Occipital lobe (tissue), 1 donor: ENCODE measurements at regions not wholly inside any gene's neighbourhood (a gene's known extent, or its start where the extent isn't known, plus 50 kb on each side); places are given as distances from the start of the nearest gene placed in this dataset.

Source experiments
- DNase-seq: peaks from one replicate; lab custom pipeline; 2025; lab: John Stamatoyannopoulos, UW

DNA sequence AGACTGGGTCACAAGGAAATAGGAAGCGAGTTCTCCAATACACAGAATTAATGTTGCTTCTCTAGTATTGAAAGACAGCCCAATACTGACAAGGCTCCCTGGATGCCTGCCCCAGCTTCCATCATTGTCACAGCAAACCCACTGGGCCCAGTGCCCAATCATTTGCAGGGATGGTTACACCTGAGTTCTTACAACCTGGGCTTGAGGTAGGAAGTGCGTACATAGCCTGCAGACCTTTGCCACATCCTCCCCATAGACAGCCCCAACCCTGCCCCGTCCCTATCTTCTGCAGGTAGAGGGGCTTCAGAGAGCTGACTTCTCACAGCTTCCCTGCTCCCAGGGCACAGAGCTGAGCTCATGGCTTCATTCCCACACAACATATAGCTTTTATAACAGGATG, 108.1 kb upstream of the UBL3 start:
- DNase-seq, result no peak

DNA sequence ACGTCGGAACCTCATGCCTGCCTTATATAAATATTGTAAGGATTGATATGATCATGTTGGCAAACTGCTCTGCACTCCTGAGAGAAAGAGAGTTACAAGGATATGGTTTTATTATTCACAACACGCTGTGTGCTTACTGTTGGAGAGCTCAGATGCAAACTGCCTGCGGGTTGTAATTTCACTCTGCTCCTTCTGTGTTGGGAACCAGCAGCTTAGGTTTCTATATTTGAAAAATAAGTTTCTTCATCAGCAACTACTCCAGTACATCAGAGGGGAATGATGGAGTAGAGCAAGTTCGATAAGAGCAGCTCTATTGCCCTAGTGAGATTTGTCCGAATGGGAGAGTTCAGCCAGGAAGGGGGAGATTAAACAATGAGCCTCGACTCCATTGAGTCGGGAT, 106.9 kb upstream of the UBL3 start:
- no peak for DNase-seq

DNA sequence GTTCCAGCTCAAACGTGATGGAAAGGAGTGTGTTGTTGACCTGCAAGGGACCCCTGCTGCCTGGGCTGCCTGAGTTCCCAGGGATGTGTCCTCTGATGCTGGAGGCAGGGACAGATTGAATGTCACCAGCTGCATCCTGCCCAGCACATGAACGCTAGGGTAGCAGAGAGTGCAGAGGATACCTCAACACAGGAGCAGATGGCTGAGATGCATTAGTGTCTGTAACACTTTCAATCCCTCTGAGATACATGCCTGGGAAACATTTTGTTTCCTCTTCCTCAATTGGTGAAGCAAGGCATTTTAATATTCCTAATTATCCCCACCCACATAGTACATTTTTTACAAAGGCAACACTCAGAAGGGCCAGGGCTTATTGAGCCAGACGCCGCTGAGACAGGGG, 106.4 kb upstream of the UBL3 start:
- no peak for DNase-seq

DNA sequence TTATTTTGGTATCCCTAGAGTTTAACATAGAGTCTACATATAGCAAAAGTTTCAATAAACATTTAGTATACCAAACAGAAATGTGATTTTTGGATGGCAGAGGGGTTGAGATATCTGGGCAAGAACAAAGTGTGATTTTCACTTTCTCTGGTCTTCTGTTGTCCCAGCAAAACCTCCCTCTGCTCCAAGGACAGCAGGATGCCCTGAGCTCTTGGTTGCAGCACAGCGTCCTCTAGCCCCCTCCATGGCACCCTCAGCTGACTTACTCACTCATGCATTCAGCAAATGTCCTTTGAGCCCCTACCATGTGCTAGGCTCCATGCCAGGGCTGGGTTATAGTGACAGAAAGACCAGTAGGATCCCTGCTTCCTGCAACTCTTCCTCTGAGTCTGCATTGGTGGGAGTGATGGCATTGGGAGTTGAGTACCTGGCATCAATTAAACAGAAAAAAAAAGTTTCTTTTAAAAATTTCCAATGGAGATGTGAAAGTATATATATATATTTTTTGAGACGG, 104.8 kb upstream of the UBL3 start:
- DNase-seq, result no peak

DNA sequence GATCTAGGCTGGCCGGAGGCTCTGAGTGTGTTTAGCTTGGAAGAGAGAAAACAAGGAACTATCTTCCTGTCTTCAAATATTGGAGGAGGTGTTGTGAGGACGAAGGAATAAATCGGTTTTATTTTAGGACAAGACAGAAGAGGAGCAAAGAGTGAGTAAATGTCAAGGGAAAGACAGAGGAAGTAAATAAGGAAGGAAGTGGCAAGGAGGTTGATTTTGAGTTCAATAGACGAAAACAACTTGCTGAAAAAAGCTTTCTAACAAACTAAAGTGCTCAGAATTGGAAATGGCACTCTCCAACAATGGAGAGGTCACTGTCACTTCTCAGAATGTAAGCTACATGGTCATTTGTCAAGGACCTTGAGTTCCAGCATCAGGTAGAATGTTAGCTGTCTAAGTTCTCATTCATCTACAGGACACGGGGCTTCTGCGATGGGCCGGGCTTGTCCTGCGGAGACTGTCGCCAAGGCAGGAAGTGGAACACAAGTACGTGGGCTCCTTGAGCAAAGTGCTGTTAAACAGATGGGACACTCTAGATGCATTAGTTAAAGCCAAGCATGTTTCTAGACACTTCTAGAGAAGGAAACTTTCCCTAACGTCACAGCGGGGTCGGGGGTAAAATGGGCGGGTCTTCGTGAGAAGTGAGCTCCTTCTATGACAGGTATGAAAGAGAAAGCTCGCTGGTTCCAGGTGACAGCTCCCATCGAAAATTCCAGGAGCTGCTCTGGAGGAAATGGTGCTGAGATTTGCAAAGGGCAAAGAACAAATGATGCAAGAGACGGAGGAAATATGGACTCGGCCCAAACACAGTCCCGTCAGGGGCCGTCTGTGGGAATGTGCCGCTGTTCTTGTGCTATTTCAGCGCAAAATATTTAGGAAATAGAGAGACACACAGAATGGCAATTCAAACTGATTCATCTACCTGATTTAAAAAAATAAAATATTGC, 103.9 kb upstream of the UBL3 start:
- DNase-seq, result no peak

DNA sequence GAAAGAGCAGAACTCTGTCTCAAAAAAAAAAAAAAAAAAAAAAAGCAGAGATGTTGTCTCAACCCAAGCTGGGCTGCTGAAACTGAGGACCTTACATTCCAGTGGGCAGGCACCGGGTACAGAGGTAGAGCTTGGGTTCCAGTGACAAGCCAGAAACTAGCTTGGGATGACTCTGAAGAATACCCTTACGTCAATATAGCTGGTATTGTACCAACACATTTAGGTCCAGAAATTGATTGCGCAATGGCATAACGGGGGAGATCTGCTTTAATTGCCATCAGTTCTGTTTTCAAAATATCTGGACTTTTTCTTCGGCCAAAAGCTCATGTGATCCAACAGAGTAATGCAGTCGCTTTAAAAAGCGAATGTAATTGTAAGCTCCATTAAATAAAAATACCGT, 103.1 kb upstream of the UBL3 start:
- DNase-seq, result no peak

DNA sequence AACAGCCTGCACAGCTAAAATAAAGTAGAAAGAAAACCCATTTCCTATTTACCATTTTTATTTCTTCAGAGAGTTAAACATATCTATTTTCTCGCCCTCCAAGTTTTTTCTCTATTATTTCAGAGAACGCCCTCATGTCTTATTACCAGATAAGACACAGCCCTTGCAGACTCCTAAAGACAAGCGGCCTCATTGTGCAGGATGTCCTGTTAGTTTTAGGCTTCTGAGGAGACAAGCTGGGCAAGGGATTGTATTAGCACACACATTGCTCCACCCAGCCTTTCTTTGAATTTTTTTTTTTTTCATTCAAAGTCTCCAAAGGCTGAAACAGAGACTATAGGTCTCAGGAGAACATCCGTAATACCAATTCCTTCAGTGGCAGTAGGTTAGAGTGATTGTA, 101.8 kb upstream of the UBL3 start:
- no peak for DNase-seq

DNA sequence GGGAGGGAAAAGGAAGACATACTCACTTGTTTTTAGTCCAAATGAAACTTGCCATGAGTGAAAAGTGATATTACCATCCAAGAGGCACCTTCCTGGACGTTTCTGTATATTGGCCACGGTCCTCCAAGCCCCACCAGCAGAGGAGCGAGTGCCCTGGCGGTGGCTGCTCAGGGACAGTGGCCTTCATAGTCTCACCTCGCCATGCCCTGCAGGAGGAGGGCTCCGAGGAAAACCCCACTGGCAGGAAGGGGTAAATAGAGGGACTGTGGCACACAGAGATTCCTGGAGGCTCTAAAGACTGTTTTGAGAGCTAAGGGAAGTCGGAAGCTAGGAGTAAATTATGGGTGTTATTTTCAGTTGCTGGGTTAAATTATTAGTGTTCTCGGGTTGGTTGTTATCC, 98.4 kb upstream of the UBL3 start:
- DNase-seq, result no peak

DNA sequence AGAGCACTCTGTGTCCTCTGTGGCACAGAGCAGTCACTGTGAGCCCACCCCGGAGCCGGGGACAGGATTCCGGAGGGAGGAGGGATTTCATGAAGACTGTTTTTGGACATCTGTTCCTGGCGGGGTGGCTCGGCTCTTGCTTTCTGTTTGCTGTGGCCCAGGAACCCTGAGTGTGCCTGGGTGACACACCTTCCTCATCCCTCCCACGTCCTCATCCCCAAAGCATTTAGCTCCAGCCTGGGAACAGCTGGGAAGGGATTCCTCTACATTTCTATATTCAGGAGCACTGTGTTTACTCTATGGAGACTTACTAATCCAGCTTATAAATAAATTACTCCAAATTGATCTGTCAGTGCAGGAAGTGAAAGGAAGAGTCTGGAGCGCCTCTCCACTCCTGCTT, 97.8 kb upstream of the UBL3 start:
- DNase-seq, result no peak

DNA sequence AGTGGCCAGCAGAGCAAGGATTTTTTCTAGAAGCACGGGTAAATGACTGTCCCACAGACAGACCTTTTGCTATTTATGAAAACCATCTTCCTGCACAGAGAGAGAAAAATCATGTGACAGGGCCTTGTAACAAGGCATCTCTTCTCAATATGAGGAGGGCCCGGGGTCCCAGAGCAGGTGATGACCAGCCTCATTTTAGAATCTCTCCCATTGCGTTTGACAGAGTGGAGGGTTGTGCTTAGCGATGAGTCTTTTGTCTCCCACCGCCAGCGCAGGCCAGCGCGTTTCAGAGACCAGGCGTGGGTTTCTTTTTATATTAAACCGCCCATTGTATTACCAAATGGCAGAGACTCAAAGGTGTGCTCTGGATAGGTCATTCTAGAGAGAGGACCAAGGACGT, 97.4 kb upstream of the UBL3 start:
- no peak for DNase-seq

DNA sequence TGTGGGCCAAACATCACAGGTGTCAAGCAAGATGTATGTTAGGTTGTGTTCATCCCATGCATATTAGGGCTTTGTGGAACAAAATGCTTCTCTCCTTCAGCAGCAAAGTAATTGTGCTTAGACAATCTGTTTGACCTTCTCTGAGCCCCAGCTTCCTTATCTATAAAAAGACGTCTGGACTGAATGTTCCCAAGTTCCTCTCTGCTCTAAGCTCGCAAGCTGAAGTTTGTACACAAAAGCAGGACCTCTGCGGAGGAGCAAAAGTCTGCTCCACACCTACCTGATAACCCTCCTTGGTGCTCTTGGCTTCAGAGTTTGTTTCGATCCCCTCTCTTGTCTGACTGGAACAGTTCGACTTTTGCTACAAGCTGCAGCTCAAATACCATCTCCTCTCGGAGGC, 95.7 kb upstream of the UBL3 start:
- DNase-seq, result no peak

DNA sequence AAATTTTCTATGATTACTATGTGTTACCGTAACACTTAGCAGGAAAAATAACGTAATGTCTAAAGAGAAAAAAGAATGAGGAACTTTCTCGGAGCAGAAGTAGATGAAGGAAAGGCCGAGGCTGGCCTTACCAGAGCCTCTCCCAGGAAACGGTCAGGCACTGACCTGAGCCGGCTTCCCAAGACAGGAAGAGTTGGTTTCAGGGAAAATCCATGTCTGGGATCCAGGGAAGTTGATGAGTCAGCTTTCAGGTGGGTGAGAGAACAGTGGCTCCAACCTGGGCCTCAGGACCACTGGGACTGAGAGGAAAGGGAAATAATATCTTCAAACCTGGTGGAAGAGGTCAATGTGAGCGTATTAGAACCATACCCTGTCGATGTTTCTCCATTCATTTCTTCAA, 93.3 kb upstream of the UBL3 start:
- no peak for DNase-seq

DNA sequence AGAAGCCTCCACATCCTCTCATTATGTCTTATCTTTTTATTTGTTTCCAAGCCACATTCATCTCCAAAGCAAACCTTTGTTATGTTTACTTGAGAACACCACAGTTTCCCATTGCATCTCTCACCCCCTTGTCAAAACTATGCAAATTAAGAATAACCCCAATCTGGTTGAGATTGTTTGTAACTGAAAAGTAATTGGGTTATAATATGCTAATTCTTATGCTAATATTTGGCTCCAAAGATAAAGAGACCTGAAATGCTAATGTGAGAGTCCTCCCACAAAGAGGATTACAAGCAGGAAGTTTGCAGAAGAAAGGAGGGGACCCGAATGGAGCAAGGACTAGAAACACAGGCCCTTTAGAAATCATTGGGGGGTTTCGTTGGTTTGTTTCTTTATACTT, 92.9 kb upstream of the UBL3 start:
- DNase-seq, result no peak

DNA sequence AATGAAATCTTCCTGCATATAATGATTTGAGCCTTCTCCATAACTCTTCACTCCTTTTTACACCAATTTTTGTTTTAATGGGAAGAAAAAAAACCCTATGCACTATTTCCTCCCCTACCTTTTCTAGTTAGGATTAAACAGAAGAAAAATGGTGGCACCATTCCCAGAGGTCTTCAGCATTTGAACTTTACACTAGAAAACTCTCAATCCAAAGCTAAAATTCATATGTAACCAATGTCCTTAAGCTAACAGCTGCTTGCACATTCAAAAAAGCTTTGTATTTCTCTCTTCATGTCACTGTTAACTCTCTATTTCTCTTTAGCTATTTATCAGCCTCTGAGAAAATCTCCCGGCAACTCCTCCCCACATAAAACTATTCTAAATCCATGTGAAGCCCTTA, 90.3 kb upstream of the UBL3 start:
- no peak for DNase-seq

DNA sequence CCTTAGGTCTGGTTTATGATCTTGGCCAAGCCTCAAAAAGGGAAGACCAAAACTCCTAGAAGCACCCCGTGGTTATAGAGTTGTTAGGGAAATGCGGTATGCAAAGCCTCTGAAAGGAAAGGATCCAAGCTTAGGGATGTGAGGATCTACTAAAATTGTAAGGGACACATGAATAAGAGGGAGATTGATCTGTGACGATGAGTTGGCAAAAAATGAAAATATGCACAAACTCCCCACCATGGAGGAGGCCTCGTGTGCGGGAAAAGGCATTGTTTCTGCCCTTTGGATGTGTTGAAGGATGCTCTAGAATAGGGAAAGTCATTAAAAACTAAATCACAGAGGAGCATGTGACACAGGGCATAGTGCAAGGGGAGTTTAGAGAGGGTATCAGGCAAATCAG, 88.7 kb upstream of the UBL3 start:
- no peak for DNase-seq

DNA sequence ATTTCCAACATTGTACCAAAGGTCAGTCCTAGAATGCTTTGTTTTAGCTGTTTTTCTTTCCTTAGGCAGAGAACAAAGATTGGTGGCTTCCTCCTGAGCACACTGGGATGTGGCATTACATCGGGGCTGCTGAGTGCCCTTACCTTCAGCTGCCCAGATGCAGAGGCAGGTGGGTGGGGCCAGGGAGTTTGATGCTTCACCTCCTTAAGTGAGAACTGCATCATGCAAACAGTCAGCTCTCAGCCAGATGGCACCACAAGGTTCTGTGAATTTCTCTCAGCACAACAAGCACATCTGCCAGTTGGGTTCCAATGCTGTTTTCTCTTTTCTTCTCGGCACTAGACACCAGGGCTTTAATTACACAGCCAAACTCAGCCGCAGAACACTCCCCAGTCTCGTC, 87.4 kb upstream of the UBL3 start:
- no peak for DNase-seq

DNA sequence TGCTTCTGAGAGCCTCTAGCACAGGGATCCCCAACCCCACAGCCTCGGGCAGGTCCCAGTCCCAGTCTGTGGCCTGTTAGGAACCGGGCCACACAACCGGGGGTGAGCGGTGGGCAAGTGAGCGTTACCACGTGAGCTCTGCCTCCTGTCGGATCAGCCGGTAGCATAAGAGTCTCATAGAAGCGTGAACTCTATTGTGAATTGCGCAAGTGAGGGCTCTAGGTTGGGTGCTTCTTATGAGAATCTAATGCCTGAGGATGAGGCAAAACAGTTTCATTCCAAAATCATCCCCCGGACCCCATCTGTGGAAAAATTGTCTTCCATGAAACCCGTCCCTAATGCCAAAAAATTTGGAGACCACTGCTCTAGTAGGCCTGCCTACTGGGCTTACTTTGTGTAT, 87.0 kb upstream of the UBL3 start:
- no peak for DNase-seq

DNA sequence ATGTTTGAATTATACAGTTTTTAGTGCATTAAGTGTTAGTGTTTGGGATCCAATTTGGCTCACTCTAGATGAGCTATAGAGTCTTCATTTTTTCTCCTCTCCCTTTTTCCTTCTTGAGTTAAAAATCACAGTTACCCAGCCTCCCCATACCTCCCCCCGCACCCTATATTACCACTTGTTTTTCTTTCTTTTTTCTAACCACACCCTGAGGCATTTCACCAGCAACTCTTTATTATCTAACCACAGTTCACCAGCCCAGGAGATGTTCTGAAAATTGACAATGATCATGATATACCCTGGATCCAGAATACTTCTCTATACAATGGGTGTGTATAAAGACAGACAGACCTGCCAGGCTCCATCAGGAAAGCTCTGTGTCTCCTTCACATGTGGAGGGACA, 86.5 kb upstream of the UBL3 start:
- DNase-seq, result no peak

DNA sequence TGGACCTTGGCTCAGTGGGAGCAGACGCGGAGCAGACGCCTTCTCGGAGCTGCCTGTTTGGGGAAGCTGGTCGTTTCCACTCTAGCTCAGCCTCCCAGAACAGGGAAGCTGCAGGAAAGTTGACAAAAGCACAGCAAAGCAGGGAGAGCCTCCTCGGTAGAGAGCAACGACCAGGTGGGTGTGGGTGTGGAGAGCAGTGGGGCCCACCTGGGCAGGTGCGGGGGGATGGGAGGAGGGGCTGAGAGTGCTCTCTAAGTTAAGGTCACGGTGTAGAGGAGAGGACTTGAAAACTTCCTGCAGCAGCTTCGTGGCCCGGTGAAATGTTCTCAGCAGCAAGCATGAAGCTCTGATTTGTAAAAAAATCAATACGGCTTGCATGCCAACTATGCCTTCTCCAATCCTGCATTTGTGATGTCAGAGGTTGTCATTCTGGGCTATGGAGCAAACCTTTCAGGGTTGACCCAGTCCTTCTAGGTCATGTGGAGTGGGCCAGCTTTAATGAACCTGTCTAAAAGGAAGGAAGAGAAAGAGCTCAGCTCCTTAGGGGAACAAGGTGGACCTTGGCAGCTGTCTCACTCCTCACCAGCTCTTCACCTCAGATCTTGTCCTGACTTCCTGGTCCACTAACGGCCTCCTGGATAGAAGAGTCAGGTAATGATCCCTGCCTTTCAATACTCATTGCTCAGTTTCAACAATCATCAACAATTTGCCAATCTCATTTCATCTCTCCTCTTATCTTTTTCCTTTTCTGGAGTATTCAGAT, 85.8 kb upstream of the UBL3 start:
- DNase-seq, result no peak

DNA sequence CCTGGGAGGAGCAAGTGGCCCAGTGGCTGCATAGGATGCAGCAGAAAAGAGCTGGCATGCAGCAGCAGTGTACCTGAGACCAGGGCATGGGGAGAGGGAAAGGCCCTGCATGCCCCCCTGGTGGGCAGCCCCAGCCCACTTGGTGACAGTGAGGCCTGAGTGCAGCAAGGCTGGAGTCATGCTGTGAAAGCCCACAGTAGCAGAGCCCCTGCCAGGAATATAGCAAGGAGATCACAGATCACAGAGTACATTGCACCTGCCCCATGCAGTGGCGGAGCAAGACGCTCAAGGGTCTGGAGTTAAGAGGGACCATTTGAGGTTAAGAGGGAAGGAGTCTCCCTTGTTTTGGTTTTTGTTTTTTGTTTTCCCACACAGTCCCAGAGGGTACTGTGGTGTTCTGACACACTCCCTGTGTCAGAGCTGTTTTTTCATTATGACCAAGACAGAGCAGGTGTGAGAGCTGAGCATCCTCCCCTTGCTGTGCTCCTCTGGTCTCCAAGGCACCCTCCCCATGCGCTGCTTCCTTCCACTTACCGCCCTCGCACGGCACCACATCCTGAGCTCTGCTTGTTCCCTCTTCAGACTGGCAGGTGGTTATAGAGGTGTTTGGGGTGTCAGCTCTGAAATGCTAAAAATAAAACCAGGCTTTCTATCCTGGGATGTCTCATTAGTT, 85.0 kb upstream of the UBL3 start:
- DNase-seq, result peak; percentile 28

DNA sequence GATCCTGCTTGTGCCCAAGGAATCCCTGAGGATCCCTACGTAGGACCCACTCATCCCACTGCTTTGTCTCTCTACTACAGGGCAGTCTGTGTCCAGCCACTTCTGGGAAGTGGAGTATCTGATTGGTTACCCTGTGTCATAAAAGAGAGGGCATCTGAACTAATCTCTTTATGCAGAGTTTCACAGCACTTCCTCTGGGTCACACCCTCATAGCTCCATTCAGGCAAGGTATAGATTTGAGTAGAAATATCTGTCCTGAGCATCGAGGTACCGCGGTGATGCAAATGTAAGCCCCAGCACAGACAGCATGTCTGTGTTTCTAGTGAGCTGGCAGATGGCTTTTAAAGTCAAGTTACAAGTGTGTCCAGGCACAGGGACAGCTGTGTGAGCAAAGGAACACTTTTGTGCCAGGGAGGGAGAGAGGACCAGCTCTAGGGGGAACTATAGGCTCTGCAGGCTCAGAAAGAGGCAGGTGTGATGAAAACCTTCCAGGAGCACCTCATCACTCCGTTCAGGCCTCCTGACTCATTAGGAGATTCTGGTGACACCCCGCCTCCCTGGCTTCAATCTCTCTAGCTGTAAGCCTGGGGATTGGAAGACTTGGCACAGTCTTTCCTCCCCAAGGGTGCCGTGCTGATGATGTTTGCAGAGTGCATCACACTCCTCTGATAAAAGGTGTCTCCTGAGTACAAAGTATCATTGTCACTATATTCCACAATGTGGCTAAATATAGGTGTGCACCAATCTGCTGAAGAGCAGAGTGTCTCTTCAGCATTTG, 84.3 kb upstream of the UBL3 start:
- DNase-seq, result peak; percentile 15
